Choroid plexus epithelial cell (primary cell): ENCODE measurements at regions not wholly inside any gene's neighbourhood (a gene's known extent, or its start where the extent isn't known, plus 50 kb on each side); places are given as distances from the start of the nearest gene placed in this dataset.
"Not testable (repeated sequence)": the region's sequence is repeated elsewhere in the genome, so short reads cannot be mapped to it uniquely, and the experiment has no call there.

Experiments
- DNase-seq: peaks from one replicate; pipeline ENCODE4 v3.0.0-alpha.2; 2010; ENCODE audit warnings: low read depth
- H3K4me3 ChIP-seq: 2 replicates; pipeline ENCODE4 v1.5.1; 2011; ENCODE audit warnings: low read depth, mild to moderate bottlenecking, control low read depth, low read length, moderate library complexity
- TF ChIP-seq, protein P1 (sequence below): conservative IDR thresholded peaks from 2 replicates; pipeline ENCODE4 v1.5.1; 2011; ENCODE audit warnings: low read depth, mild to moderate bottlenecking, control low read depth, inconsistent platforms, low read length, moderate library complexity

DNA sequence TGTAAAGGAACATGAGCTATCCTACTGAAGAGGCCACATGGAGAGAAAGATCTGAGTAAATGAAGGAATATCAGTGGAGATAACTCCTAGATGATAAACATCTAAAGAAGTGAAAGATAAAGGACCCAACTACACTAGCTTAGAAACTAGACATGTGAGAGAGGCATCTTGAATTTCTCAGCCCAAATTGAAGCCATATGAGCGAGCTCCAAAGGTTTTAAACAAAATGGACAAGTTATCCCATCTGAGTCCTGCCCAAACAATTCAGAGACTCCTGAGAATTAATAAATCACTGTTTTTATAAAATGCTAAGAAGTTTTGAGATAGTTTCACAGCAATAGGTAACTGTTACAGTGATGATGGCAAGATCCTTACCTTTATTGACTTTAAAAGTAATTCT is 438.9 kb downstream of the NAV3 start:
- TF ChIP-seq, protein P1, sequence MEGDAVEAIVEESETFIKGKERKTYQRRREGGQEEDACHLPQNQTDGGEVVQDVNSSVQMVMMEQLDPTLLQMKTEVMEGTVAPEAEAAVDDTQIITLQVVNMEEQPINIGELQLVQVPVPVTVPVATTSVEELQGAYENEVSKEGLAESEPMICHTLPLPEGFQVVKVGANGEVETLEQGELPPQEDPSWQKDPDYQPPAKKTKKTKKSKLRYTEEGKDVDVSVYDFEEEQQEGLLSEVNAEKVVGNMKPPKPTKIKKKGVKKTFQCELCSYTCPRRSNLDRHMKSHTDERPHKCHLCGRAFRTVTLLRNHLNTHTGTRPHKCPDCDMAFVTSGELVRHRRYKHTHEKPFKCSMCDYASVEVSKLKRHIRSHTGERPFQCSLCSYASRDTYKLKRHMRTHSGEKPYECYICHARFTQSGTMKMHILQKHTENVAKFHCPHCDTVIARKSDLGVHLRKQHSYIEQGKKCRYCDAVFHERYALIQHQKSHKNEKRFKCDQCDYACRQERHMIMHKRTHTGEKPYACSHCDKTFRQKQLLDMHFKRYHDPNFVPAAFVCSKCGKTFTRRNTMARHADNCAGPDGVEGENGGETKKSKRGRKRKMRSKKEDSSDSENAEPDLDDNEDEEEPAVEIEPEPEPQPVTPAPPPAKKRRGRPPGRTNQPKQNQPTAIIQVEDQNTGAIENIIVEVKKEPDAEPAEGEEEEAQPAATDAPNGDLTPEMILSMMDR, result no peak
- no peak overlapping the region for H3K4me3 ChIP-seq
- no peak for DNase-seq

DNA sequence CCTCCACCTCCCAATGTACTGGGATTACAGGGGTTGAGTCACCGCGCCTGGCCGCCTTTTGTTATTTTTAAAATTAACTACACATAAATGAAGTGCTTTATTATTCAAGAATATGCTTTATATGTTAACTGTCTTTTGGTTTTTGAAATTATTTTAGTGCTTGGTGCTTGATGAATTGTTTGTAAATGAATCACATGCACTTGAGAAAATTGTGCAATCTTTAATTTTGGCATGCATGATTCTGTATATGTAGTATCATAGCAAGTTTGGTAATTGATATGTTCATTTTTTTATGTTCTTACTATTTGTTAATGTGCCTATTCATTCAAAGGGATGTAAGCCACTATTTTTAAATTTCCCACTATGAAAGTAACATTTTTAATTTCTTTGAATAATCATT is 440.9 kb downstream of the NAV3 start:
- H3K4me3 ChIP-seq, result no peak overlapping the region
- peak; percentile 25 for DNase-seq
- TF ChIP-seq, protein P1, result no peak

DNA sequence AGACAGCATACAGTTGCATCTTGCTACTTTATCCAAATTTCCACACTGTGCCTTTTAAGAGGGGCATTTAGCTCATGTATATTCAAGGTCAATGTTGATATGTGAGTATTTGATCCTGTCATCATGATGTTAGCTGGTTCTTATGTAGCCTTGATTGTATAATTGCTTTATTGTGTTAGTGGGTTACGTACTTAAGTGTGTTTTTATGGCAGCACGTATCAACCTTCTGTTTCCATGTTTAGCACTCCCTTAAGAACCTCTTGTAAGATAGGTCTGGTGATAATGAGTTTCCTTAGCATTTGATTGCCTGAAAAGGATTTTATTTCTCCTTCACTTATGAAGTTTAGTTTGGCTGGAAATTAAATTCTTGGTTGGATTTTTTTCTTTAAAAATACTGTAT is 445.2 kb downstream of the NAV3 start:
- DNase-seq, result no peak
- no peak overlapping the region for H3K4me3 ChIP-seq
- TF ChIP-seq, protein P1, result no peak

DNA sequence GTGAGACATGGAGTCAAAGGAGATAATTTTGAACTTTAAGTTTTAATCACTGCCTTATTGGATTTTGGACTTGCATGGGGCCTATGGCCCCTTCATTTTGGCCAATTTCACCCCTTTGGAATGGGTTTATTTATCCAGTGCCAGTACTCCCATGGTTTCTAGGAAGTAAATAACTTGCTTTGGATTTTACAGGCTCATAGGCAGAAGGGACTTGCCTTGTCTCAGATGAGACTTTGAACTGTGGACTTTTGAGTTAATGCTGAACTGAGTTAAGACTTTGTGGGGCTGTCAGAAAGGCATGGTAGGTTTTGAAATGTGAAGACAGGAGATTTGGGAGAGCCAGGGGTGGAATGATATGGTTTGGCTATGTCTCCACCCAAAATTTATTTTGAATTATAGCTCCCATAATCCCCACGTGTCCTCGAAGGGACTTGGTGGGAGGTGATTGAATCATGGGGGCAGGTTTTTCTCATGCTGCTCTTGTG is 448.1 kb downstream of the NAV3 start:
- TF ChIP-seq, protein P1, result no peak
- DNase-seq, result no peak
- no peak overlapping the region for H3K4me3 ChIP-seq

- H3K4me3 ChIP-seq, result no peak overlapping the region
- DNase-seq, result no peak
- TF ChIP-seq, protein P1, result no peak
Measured at GRCh38 chr12:78279567-78279966, 448.9 kb downstream of the NAV3 start.

- H3K4me3 ChIP-seq, DNase-seq: not testable (repeated sequence)
Measured at GRCh38 chr12:78281102-78281501, 450.4 kb downstream of the NAV3 start.

DNA sequence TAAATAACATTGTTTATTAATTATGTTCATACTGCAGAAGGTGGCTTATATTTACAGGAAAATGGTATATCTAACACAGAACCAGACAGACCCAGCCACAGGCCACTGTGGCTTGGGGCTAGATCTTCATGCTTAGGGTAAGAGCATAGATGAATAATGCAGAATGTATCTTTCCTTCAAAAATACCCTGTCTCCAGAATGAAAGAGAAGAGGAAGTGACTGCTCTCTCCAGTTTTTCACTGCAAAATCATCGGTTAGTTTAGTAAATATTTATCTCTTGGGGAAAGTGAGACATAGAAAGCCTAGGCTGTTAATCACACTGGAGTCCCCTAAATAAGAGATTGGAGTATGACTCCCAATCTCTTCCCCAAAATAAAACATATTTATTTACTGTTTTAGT is 453.7 kb downstream of the NAV3 start:
- no peak overlapping the region for H3K4me3 ChIP-seq
- TF ChIP-seq, protein P1, result no peak

More for the DNA sequence above, 453.7 kb downstream of the NAV3 start:
- no peak for DNase-seq
